HUDEP-2 (cell line): ENCODE measurements at regions not wholly inside any gene's neighbourhood (a gene's known extent, or its start where the extent isn't known, plus 50 kb on each side); places are given as distances from the start of the nearest gene placed in this dataset.

Experiments used
- DNase-seq, 76 experiments: peaks; one replicate each; lab custom pipeline; 2025; ENCODE audit not compliant: unreplicated experiment in 76 of 76; lab: John Stamatoyannopoulos, UW

DNA sequence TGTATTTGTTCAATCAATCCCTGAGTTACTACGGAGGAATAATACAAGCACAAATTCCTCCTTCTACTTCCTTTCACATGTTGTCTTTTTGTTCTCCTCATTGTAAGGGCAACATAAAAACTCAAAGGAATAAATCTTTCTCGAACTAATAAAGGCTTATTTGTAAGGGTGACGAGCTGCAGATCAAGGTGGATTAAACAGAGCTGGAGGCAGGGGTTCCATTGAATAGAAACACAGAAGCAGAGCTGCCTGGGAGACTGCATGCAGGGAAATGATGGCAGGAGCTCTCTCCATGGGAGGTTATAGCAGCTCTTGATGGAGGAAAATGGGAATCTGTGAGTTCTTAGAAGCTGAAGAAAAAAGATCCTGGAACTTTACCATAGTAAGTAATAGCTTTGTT lies 160.2 kb downstream of the CYYR1 start:
- DNase-seq, result no peak

DNA sequence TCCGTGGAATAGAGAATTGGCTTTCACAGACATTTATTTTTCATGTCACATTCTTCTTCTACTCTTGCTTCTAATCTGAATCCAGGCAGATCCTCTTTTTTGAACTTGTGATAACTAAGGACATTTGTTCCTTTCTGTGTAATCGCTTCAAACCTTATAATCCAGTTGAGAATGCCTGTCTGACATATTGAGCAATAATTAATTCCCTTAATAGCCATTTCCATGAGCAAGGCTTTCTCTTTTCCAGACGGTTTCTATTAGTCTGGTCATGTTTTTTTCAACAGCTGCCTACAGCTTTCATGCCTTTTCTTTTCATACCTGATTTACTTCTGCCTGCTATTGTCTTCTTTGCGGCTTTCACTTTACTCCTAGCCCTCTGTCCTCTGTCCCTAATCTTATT lies 163.4 kb downstream of the CYYR1 start:
- no peak for DNase-seq

DNA sequence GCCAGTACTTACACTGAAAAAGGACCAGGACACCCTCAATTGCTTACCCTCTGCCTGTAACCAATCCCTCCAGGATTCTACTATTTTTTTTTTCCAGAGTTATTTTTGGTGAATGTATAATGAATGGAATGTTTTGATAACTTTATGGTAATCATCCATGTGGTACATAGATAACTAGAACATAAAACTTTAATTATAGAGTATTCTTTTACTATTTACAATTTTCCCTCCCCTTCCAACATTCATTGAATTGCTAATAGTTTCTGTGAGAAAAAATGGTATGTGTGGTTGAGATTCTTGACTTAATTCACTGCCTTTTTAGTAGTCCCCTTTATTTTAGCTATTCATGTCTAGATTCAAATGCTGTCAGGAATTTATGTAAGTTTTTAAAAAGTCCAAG lies 164.6 kb downstream of the CYYR1 start:
- DNase-seq, result no peak

DNA sequence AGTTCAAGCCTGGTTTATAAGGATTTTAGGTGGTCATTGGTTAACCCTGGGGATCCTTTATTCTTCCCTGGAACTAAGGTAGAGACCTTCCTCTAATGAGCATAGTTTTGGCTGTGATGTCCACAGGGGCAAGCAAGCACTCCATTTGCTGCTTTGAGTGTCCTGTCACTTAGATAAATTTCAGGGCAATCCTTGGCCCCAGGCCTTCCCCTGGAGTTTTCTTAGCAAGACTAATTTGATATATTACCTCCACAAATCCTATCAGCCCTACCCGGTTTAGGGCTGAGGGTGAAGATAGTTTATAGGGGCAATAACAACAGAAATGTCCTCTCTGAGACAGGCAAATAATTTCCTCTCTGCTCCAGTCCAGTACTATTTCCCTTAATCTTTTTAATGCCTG lies 166.6 kb downstream of the CYYR1 start:
- no peak for DNase-seq

DNA sequence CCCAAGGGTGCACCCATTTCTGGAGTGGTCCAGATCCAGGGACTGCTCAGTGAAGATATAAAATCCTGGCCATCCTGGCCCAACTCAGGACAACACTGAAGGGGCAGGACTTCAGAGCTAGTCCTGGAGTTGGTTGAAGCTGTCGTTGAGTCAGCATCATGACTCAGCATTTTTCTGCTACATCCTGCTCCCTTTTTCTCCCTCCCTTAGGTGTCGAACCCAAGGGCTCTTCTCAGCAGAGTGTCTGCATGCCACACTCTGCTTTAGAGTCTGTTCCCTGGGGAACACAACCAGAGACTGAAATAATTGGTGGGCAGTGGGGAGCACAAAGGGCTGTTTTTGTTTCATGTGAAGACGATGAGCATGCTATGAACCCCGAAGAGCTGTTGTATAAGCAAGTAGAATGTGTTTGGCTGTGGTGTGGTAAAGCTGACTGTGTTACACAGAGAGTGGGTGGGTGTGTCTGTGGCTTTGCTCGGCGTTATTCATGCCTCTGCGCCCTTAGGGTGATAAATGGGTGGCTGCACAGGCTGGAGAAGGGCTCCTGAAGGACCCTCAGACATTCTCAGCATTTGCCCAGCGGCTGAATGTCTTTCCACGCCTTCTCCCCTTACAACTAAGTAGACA lies 167.2 kb downstream of the CYYR1 start:
- peak in 9 of 76 experiments; percentile 4 to 15 (median 10) for DNase-seq

DNA sequence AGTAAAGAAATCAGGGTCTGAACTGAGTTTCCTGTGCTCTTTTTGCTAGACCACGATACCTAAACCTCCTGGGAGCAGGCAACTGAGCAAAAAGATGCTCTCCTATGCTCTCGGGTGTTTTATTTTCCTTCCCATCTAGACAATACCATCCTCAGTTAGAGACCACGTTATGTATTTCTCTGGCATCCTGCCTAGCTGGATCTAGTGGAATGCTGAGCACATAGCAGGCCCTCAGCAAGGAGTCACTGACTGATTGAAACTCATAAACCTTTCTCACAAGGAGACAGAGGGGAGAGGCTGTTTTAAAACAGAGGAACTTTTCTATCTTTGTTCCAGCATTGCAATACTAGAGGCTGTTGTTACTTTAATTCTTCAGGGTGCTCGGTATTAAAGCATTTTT lies 168.0 kb downstream of the CYYR1 start:
- DNase-seq, result no peak

DNA sequence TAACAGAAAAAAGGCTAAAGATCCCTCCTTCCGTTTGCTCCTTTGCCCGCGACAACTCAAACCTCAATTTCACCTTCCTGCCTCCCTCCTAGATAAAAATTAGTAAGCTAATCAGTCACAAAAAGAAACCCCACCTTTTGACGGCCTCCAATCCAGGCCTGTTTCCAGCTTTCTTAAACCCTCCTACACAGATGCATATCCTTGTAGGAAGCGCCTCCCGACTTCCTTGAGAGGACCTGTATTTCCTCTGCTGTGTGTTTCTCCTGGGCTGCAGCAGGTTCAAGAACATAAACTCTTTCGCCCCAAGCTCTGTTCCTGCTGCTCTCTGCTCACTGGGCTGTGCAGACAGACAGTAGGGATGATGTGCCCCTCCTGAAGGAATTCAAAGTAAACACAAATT lies 168.8 kb downstream of the CYYR1 start:
- no peak for DNase-seq

DNA sequence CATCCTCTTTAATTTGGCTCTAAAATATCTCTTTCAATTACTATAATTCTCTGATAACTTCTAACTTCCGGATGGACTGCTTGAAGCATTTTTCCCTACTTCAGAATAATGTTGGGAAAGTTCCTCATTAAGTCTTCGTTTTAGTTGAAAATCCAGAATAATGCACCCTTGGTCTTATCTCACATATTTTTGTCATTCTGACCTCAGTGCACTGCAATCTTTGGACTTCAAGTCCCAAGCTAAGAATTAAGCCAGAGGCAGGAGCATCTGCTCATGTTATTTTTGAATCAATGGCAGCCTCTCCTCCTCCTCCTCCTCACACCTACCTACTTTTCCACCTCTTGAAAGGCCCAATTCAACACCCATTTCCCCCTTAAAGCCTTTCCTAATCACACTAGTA lies 169.8 kb downstream of the CYYR1 start:
- DNase-seq, result no peak

DNA sequence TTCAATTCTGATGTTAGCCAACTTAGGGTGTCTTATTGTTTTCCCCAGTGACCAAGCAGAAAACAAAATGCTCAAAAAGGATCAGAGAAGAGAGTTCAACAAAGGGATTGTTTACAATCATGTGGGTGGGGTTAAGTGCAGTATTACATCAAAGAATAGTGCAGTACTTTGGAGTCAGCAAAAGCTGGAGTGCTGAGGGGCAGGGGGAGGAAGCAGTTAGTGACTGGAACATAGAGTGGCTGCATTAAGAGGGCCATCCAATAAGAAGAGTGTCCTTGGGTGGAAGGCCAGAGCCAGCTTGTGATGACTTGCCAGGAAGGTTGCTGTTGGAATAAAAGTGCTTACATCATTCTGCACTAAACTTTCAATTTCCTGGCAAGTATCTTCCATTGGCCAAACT lies 175.5 kb downstream of the CYYR1 start:
- no peak for DNase-seq

DNA sequence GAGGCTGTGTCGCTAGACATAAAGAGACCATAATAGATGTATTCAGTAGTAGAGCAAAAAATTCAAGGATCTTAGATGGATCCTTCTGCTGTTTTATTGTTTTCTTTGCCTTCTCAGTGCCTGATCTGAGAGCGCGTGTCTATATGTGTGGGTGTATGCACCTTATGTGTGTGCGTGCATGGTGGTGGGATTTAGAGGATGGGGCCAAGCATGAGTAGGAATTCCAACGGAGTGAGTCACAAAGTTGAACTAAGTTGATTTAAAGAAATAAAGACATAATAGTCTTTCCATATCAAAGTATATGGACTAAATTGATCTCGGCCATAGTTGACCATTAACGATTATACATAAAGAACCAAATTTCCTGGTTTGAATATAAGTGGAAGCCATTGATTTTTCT lies 178.7 kb downstream of the CYYR1 start:
- DNase-seq, result no peak

DNA sequence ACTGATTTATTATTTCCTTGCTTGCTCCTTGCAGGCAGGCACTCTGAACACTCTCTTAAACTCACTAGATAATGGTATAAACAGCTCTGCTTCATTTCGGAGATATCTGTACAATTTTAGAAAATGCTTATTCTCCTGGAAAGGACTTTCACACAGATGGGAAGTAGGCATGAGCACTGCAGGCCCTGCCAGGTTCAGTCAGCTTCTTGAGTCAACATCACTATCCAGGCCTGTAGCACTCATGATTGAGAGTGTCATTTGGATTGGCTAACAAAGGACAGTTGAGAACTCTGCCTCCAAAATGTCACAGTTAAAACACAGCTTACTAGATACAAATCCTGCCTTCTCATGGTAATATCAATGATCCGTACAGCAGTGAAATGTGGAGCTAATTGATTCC lies 181.9 kb downstream of the CYYR1 start:
- no peak for DNase-seq

DNA sequence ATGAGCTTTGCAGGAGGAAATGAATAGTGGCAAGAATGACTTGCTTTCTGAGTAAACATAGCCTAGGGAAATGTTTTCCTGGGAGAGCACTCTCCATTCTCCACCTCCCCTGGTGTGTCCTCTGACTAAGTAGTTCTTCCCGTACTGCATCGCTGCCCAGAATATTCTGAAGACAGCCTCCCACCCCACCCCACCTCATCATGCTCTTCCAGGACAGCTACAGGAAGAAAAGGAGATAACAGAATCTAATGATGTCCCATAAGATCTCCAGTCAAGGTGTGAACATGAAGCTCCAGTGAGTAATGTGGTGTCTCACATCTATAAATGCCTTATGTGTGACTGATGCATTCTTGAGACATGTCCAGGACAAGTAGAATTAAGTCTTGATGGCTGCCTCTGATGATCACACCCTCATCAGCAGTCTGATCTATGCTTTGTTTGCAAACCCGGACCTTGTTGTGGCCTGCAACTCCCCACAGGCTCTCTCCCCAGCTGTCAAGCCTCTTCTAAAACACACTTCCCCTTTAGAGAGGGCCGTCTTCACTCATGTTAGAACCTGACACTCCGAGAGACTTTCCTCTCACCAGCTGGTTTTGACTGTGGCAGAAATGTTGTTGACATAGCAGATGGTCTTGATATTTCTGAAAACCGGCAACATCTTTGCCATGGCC lies 183.0 kb downstream of the CYYR1 start:
- no peak for DNase-seq

DNA sequence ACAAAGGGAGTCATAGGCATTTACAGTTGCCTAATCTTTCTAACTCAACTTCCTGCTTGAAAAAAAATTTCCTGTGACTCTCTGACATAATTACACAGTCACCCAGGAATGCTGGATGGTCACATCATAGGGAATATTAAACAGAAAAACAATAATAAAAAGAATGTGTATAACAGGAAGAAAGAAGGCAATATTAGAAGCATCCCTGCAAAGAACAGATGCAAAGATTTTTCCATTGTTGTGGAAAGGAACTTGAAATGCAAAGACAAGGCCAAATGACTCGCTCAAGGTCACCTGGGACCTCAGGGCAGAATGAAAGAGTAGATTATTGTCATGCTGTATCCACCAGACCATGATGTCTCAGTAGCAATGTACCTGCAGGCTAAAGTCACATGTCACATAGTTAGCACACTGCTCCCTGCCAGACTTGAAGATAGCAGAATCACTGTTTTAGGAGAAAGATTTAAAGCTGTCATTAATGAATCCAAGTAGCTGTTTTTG lies 184.3 kb downstream of the CYYR1 start:
- DNase-seq, result no peak

DNA sequence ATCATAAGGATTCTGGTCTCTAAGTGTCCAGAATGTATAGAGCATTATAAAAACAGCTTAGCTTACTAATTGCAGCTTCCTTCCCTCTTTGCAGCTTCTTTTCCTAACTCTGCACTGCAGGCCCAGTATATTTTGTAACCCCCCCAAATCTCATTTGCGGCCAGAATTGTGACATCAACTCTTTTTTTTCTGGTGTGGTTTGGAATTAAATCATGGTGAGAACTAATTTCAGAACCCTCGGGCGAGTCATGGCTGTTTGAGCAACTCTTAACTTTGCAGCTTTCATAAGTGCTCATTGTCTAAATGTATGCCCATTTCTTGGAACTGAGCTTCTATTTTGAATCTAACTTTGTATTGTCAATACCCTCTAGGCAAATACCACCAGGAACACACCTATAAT lies 187.4 kb downstream of the CYYR1 start:
- DNase-seq, result no peak

DNA sequence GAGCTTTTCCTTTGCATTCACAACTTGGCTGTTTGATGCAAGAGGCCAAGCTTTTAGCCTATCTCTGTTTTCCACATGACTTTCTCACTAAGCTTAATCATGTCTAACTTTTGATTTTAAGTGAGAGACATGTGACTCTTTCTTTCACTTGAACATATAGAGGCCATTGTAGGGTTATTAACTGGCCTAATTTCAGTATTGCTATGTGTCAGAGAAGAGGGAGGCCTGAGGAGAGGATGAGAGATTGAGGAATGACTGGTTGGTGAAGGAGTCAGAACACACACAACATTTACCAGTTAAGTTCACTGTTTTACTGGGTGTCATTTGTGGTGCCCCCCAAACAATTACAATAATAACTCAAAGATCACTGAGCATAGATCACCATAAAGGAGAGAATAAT lies 193.5 kb downstream of the CYYR1 start:
- DNase-seq, result no peak

DNA sequence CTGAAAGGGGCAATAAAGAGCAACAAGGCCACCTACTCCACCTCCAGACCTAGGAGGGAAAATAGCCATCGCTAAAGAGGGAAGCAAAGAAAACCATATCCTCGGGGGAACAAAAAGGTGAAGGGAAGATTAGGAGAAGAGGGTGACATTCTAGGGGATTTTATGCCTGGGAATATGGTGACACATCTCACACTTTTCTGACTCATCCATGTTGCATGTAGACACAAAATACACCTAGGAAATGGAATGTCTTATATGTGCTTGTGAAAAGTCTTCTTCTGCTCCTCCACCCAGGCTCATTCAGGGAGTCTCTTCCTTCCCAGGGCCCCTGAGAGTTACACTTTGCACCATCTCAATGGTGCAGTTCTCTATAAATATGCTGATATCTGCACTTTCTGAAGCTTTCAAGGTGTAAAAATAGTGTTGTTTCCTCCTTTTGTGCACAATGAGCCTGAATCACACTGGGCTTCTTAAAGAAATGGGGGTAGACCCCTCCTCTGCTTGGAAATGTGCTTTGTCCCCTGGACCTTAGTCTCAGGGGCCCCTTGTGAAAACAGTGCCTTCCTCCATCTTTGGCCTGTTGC lies 195.9 kb downstream of the CYYR1 start:
- DNase-seq, result no peak

DNA sequence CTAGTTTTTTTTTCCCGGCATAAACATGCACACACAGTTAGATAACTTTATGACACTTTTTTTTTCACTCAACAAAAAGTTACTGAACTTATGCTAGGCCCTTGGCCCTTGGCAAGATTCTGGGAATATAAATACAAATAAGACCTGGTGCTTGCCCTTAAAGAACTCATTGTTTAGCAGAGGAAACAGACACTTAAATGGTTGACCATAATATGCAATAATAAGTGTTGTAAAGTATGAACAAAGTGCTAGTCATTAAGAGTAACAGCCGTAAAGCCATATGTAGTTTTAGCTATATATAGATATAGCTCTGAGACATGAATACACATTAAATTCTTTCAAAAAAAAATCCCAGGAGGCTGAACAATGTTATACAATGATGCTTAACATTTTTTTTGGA lies 198.3 kb downstream of the CYYR1 start:
- DNase-seq, result no peak

DNA sequence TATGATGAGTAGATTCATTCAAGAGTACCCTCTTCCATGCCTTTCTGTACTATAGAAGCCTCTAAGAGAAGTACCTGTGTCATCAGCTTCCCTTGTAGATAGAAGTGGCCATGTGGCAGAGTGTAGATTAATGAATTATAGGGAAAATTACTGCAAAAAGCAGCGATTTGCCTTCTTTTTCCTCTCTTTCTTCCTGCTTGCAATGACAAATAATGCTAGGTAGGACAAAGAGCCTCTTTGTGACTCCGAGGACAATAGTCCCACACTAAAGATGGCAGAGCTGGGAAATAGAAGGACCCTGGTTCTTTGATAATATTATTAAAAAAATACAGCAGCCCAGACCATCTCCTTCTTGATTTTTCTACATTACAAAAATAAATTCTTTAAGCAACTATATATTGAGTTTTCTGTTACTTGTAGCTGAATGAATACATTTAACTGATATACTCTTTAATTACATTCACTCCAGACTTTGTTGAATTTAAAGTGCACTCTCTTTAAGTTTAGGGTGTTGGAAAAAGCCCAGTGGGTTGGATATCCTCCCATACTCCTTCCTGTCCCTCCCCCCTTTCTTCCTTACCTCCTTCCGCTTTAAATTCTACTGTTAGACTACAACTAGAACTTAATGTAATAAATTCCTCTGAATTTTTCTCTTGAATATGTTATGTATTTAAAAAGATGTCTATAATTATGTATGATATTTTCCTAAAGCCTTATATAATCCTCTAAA lies 198.2 kb upstream of the APP start:
- no peak for DNase-seq

DNA sequence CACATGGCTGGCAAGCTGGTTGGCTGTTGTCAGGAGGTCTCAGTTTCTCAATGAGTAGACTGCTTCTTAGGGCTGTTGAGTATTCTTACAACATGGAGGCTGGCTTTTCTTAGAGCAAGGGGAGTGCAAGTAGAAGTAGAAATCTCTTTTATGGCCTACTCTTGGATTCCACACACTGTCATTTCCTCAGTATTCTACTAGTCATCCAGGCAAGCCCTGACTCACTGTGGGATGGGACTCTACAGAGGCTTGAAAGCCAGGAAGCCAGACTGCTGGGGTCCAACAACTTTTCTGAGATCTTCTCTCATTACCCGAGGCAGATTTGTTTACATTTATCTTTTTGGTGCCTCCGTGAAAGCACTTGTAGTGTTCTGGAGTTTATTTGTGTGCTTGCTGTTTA lies 196.2 kb upstream of the APP start:
- DNase-seq, result no peak

DNA sequence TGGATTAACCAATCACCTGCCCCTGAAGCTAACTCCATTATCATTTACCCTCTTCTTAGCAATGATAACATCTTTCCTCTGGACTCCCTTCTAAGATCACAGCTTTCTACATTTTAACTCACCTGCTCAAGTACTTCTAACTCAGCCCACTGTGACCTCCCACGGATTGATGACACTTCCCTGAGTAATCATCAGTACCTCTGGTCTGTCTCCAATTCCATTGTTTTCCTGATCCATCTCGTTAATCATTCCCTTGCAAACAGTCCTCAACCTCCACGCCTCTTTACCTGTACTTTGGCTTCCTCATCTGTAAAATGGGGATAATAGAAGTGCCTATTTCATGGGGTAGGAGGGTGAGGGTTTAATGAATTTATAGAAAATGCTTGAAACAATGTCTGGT lies 195.3 kb upstream of the APP start:
- no peak for DNase-seq

DNA sequence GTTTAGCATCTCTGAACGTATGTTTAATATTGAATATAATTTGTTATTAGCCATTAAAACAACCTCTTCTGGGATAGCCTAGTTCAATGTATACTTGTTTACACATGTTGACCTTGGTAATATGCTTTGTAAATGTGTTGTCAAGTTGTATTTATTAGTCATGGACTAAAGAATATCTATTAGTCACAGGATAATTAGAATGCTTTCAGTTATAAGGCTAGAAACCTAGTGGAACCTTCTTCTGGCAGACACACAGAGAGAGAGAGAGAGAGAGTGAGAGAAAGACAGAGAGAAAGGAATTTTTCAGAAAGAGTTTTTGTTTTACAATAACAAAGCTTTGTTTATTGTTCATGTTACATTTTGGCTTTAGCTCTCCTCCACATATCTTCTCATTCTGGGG lies 181.1 kb upstream of the APP start:
- DNase-seq, result no peak

DNA sequence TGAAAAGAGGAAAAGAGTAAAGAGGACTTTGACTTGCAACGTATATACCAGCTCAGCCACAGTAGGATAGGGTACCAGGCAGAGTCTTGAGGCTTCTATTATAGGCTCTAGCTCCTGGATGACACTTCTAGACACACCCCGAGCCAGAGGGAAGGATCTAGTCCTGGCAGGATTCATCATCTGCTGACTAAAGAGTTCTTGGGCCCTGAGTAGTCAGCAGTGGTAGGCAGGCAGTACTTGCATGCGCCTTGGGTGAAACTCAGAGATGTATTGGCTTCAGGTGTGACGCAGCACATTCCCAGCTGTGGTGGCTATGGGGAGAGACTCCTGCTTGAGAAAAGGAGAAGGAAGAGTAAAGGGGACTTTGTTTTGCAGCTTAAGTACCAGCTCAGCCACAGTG lies 162.3 kb upstream of the APP start:
- DNase-seq, result no peak
